ENCODE measurements at regions not wholly inside any gene's neighbourhood (a gene's known extent, or its start where the extent isn't known, plus 50 kb on each side); places are given as distances from the start of the nearest gene placed in this dataset.
"Not testable (repeated sequence)": the region's sequence is repeated elsewhere in the genome, so short reads cannot be mapped to it uniquely, and the experiment has no call there.

- DNase-seq (ENCODE audit: low read depth): no peak
- H3K4me3 ChIP-seq (ENCODE audit: low read length): no peak overlapping the region
- no peak for TF ChIP-seq CTCF (IDR thresholded peaks at IDR 0.05; ENCODE audit: insufficient read depth, low read depth, low read length, missing control alignments)
Observed at GRCh38 chr18:14965553-14965952, 217.6 kb downstream of the ANKRD30B start.

- DNase-seq (ENCODE audit: low read depth); H3K4me3 ChIP-seq (ENCODE audit: low read length): not testable (repeated sequence)
Observed at GRCh38 chr18:14967246-14967645, 219.3 kb downstream of the ANKRD30B start.

GRCh38 chr18:14969500-14969899 lies 221.5 kb downstream of the ANKRD30B start:
- no peak overlapping the region for H3K4me3 ChIP-seq (ENCODE audit: low read length)
- no peak for DNase-seq (ENCODE audit: low read depth)
- TF ChIP-seq CTCF (IDR thresholded peaks at IDR 0.05; ENCODE audit: insufficient read depth, low read depth, low read length, missing control alignments): no peak

GRCh38 chr18:14970027-14970426 lies 222.1 kb downstream of the ANKRD30B start:
- TF ChIP-seq CTCF (IDR thresholded peaks at IDR 0.05; ENCODE audit: insufficient read depth, low read depth, low read length, missing control alignments): no peak
- DNase-seq (ENCODE audit: low read depth): no peak
- no peak overlapping the region for H3K4me3 ChIP-seq (ENCODE audit: low read length)

GRCh38 chr18:14971461-14972185 lies 223.7 kb downstream of the ANKRD30B start:
- DNase-seq (ENCODE audit: low read depth): no peak
- no peak overlapping the region for H3K4me3 ChIP-seq (ENCODE audit: low read length)
- no peak for TF ChIP-seq CTCF (IDR thresholded peaks at IDR 0.05; ENCODE audit: insufficient read depth, low read depth, low read length, missing control alignments)

GRCh38 chr18:14973421-14973820 lies 225.4 kb downstream of the ANKRD30B start:
- not testable (repeated sequence) for H3K4me3 ChIP-seq (ENCODE audit: low read length); DNase-seq (ENCODE audit: low read depth)

- no peak overlapping the region for H3K4me3 ChIP-seq (ENCODE audit: low read length)
- DNase-seq (ENCODE audit: low read depth): no peak
- no peak for TF ChIP-seq CTCF (IDR thresholded peaks at IDR 0.05; ENCODE audit: insufficient read depth, low read depth, low read length, missing control alignments)
Observed at GRCh38 chr18:14974088-14974487, 226.1 kb downstream of the ANKRD30B start.

GRCh38 chr18:14974576-14974975 lies 226.6 kb downstream of the ANKRD30B start:
- no peak for DNase-seq (ENCODE audit: low read depth)
- no peak for TF ChIP-seq CTCF (IDR thresholded peaks at IDR 0.05; ENCODE audit: insufficient read depth, low read depth, low read length, missing control alignments)

More at GRCh38 chr18:14974576-14974975, 226.6 kb downstream of the ANKRD30B start:
- no peak overlapping the region for H3K4me3 ChIP-seq (ENCODE audit: low read length)

All from epithelial cell of esophagus (primary cell).